Smooth muscle cell of the brain vasculature (primary cell): ENCODE measurements at regions not wholly inside any gene's neighbourhood (a gene's known extent, or its start where the extent isn't known, plus 50 kb on each side); places are given as distances from the start of the nearest gene placed in this dataset.
"Not testable (repeated sequence)": the region's sequence is repeated elsewhere in the genome, so short reads cannot be mapped to it uniquely, and the experiment has no call there.

Source experiments
- DNase-seq: peaks from one replicate; pipeline ENCODE4 v3.0.0-alpha.2; 2012; ENCODE audit warnings: low read depth, low spot score

DNA sequence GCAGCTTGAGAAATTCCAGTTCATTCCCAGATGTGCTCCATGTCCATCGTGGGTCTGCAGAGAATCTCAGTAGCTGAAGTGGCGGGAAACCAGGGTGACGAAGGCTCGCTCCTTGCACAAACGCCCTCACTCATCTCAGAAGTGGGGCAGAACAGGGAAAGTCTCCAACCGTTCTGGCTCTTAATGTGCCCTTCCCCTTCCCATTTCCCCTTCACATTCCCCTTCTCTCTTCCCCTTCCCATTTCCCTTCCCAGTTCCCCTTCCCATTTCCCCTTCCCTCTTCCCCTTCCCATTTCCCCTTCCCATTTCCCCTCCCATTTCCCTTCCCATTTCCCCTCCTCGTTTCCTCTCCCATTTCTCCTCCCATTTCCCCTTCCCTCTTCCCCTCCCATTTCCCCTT lies 108.5 kb downstream of the OLFM1 start:
- DNase-seq: not testable (repeated sequence)

DNA sequence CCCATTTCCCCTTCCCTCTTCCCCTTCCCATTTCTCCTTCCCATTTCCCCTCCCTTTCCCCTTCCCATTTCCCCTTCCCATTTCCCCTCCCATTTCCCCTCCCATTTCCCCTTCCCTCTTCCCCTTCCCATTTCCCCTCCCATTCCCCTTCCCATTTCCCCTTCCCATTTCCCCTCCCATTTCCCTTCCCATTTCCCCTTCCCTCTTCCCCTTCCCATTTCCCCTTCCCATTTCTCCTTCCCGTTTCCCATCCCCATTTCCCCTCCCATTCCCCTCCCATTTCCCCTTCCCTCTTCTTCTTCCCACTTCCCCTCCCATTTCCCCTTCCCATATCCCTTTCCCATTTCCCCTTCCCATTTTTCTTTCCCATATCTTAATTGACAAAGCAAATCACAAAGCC lies 109.0 kb downstream of the OLFM1 start:
- no peak for DNase-seq

DNA sequence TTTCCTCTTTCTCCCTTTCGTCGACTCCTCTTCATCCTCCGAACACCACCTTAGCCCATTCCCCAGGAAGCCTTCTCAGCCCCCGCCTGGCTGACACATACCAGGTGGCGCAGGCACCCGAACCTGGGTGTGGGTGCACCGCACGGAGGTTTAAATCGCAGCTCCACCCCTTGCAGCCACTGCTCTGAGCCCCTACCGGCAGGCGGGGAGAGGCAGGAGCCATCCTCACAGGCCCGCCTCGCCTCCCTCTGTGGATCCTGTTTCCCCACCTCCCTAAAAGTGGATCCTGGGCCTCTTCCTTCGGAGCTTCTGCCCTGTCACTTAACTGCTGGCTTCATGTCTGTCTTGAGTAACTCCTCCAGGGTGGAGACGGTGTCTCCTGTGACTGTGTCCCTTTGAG lies 110.7 kb downstream of the OLFM1 start:
- no peak for DNase-seq

- DNase-seq: no peak
Measured at GRCh38 chr9:135198586-135199285, 111.3 kb downstream of the OLFM1 start.

GRCh38 chr9:135199489-135199888 lies 112.0 kb downstream of the OLFM1 start:
- DNase-seq: no peak

DNA sequence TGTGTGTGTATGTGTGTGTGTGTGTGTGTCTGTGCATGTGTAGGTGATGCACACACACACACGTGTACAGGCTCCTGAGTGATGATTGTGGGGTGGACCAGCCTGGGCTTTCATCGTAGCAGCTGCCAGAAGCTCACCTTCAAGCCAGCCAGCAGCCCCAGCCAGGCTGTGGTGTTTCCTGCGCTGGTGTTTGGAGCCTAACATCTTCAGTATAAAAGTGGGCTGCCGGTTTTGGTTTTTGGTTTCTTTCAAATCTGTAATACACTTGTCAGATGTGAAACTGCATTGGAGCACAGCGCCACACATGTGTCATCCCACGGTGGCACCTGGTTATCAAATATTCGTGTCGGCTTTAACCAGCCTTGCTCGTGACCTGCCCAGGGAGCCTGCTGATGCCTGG lies 114.2 kb downstream of the OLFM1 start:
- no peak for DNase-seq

DNA sequence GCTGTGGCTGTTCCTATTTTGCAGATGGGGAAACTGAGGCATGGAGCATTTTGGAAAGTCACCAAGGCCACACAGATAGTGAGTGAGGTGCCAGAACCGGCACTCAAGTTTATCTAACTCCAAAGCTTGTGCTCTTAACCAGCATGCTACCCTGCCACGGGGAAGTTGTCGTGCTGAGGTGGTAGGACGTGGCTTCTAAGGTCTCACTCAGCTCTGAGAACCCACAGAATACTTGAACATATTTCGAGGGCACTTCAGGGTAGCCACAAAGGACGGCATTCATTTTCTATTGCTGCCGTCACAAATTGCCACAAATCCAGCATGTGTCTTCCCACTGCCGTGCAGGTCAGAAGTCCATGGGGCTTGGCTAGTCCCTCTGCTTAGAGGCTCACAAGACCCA lies 116.7 kb downstream of the OLFM1 start:
- DNase-seq: no peak

GRCh38 chr9:135209136-135209535 lies 121.7 kb downstream of the OLFM1 start:
- DNase-seq: no peak

DNA sequence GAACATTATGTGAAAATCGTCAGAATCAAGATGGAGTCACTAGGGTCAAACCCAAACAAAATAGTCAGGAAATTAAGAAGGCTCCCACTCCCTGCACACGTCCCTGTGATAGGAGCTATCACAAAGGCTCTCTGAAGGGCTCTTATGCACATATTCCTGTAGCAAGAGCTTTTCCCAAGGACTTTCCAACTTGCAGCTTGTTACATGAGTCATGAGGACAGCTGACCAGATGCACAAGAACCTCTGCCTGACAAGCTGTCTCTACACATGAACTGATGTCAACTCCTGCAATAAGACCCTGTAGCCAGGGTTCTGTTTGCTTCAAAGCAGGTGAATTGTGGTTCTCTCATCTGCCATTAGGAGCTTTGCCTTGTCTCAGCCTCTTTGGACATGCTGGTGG lies 122.4 kb downstream of the OLFM1 start:
- no peak for DNase-seq

- DNase-seq: no peak
Measured at GRCh38 chr9:135210676-135211523, 123.4 kb downstream of the OLFM1 start.

GRCh38 chr9:135211524-135211890 lies 124.0 kb downstream of the OLFM1 start:
- no peak for DNase-seq

DNA sequence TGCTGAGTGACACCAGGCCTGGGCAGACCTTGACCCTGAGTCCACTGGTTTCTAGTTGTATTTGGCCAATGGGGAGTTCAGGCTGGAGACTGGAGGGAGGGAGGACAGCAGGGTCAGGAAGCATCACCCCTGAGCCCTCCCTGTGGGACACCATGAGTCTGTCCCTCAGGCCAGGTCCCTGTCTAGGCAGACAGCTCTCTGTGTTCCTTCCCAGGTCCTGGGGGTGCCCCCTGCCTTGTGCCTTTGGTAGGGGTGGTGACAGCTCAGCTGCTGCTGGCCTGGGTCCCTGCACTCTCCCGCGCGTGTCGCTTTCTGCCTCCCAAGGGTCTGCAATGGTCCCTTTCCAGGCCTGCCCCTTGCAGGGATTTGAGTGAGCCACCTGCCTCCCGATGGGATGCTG lies 125.5 kb downstream of the OLFM1 start:
- no peak for DNase-seq

DNA sequence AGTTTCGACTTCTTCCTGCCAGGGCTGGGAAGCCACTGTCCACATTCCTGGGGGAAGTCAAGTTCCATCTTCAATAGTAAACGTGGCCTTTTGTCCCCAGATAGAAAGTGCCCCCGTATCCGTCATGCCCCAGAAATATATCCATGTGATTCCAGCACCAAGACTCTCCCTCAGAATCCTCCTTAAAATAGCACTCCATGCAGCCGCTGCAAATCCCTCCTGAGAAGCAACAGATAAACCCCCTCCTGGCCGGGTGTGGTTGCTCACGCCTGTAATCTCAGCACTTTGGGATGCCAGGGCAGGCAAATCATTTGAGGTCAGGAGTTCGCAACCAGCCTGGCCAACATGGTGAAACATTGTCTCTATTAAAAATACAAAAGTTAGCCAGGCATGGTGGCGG lies 126.1 kb downstream of the OLFM1 start:
- DNase-seq: no peak

DNA sequence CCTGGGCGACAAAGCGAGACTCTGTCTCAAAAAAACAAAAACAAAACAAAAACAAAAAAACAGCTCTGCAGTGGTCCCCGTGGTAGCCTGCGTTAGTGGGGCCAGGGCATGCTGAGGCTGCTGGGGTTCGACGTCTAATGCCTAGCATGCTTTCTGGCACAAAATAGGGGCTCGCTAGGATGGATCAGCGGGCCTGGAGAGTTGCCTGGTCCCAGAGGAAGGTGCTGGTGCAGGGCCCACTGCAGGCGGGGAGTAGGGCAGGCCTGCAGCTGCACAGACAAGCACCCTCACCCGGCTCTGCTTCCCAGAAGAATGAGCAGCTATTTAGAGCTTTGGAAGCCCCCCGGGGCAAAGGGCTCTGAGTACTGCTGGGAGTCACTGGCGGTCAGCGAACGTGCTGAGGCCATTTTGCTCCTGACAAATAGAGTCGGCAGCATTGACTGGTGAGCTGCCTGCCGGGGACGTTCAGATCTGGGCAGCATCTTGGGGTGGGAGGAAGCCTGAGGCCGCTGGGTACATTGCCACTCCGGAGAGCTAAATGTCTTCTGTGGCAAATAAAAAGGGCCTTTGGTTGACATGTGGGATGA lies 126.7 kb downstream of the OLFM1 start:
- no peak for DNase-seq

- DNase-seq: no peak
Measured at GRCh38 chr9:135214706-135215105, 127.2 kb downstream of the OLFM1 start.

GRCh38 chr9:135215571-135216161 lies 128.2 kb downstream of the OLFM1 start:
- DNase-seq: no peak

DNA sequence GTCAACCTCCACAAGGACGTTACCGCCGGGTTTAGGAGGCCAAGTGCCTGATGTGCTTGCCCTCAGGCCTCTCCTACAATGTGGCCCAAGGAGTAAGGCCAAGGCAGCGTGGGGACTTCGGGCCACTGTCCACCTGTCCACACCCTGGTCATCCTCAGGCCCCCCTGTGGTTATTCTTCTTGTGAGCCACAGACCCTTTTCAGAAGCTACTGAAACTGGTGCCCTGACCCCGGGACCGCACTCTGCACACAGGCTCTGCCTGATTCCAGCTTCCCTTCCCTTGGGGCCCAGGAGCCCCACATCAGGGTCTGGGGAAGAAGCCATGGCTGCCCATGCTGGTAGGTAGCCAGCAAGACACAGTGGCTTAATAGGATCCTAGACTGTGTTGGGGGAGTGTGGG lies 128.8 kb downstream of the OLFM1 start:
- no peak for DNase-seq

- DNase-seq: no peak
Measured at GRCh38 chr9:135216791-135217441, 129.4 kb downstream of the OLFM1 start.

- no peak for DNase-seq
Measured at GRCh38 chr9:135217836-135218235, 130.4 kb downstream of the OLFM1 start.

DNA sequence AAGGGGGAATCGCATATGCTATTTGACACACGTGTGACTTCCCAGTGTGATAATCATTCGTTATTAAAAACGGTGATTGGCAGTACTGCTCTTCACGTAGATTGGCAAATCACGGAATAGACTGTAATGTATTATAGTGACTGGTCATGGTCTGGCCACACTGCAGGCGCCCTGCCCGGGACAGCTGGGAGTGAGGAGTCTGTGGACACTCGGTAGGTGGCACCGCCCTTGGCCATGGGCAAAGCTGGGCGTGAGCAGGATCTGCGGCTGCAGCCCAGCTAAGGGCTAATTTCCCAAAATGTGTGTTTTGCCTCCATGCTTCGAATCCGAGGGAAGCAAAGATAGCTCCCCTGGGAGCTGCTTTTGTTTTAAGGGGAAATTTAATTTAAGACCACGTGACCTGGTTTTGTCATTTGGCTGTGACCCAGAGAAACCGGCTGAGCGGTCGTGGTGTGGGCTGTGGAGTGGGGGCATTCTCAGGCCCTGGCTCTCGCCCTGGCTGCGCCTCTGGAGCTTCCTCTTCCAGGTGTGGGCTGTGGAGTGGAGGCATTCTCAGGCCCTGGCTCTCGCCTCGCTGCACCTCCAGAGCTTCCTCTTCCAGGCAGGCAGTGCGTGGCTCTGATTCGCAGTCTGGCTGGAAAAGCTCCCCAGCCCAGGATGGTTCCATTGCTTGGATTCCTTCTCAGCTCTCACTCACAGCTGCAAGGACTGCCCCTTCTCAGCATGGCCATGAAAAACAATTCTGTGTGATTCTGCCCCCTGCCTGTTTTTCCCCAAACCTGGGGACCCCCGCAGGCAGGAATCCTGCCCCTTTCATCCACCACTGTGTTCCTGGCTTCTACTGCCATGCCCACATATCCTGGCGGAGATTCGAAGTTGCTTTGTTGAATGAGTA lies 131.1 kb downstream of the OLFM1 start:
- no peak for DNase-seq
